Femur (tissue), 1 donor: ENCODE measurements at regions not wholly inside any gene's neighbourhood (a gene's known extent, or its start where the extent isn't known, plus 50 kb on each side); places are given as distances from the start of the nearest gene placed in this dataset.

Experiments used
- DNase-seq: peaks from one replicate; pipeline ENCODE4 v3.0.0-alpha.2; 2017

DNA sequence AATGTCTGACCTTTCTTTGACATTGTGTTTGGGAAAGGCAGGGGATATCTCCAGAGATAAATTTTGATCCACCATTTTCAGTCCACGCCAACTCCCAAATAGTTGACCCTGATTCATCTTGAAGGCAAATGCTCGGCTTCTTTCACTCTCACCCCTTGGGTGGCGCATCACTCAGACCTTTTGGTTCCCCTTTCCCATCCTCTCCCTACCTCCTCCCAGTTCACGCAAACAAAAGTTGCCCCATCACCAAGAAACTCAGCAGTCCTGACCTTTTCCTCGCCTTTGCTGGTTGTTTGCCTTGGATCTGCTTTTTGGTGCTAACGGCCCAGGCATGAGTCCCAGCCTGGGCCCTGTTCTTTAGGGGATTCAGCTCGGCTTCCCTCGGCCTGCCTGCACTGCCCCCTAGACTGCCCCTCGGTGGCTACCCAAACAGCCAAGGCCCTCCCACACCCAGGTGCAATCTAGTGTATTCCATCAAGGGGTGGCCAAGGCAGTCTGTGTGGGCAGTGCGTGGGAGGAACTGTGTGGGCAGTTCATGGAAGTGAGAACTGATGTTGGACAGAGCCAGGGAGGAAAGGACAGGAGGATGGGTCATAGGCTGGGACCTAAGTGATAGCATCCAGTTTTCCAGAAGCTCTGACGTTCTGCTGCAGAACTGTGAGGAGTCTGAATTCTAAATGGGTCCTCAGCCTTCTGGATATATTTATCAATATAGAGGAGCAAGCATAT, 255.7 kb downstream of the DLEU7 start:
- no peak for DNase-seq

DNA sequence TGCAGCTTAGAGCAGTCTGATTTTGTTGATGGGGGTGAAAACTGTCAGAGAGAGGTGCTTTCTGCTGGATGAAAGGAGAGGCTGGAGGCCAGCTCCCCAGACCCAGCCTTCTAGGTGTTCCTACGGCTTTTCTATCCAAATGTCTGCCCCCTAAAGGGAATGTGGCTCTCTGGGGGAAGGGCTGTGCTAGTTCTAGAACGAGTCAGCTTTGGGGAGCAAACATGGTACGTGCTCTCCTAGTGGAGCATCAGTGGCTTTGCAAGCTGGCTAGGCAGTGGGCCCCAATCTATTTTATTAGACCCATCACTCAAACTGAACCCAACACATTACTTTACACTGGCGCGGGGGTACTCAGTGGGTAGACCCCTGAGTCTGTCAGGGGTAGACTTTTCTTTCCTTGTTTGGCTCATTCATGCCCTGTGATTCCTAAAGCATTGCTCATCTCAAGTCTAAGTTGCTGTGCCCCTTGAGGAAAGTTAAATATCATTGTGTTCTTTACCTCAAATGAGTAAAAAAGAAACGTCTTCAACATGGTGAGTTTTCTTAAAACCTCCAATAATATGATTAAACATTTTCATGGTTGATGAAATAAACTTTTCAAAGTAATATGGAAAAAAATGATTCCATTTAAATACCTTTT, 254.9 kb downstream of the DLEU7 start:
- DNase-seq, result no peak

DNA sequence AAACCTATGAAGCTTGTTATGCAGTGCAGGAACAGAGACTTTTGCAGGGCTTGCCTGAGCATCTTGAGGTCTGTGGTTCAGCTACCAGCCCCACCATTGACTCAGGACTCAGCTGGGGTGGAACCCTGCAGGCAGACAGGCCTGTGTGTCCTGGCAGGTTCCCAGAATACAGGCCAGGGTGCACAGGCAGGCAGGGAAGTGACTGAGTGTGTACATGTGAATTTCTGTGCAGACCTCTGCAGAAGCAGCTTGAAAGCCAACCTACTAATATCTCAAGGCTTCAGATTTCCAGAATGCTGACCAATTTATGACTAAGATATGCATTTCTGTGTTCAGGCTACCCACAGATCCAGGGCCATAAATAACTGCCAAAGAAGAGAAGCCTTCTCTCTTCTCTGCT, 254.4 kb downstream of the DLEU7 start:
- peak; percentile 55 for DNase-seq

DNA sequence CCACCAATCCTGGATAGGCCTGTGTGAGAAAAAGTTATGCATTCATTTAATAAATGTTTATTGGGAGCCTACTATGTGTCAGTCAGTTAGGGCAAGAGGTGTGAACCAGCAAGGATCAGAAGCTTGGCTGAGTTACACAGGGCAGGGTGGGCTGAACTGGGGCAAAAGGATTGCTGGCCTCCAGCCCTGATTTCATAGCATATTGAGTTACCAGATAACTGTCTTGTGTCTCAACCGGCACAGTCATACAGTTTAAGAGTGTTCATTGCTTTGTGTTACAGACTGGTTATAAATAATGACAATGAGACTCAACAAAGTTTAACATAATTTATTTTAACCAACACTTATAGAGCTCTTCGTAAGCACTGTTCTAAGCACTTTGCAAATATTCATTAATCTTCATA, 253.8 kb downstream of the DLEU7 start:
- no peak for DNase-seq

DNA sequence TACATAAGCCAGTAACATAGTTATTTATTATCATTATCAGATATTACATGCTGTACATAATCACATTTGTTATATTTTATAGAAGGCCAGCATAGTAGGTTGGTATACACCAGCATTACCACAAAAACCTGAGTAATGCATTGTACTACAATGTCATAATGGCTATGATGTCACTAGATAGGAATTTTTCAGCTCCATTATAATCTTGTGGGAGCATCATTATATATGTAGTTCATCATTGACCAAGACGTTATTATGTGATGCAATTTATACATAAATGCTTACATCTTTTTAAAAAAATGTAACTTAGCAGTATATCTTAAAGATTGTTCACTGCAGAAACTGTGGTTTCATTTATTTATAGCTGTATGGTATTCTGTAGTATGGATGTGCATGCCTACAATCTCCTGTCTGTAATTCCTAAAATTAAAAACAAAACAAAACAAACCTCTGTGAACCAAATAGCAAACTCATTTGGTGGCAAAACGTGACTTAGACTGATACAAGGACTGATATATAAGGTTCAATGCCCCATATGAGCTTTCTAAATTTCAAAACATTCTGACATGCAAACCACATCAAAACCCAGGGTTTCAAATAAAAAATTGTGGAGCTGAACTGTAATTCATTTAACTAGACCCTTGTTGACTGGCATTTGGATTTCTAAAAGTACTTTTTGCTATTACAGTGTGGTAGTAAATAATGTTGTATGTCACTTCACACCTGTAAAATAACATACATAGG, 250.9 kb downstream of the DLEU7 start:
- DNase-seq, result no peak

DNA sequence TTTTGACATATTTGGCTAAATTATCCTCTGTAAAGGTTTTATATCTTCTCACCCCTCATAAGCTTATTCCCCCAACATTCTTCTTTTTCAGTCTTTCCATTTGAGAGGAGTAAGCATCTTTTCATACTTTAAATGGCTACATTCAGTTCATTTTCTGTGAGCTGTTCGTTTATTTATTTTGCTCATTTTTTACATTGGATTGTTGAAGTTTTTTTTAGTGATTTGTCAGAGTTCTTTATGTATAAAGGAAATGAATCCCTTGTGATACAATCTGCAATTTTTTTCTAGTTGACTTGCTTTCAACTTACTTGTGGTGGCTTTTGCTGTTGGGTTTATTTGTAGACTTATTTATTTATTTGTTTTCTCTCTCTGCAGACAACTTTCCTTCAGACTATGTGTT, 250.3 kb downstream of the DLEU7 start:
- DNase-seq, result no peak

DNA sequence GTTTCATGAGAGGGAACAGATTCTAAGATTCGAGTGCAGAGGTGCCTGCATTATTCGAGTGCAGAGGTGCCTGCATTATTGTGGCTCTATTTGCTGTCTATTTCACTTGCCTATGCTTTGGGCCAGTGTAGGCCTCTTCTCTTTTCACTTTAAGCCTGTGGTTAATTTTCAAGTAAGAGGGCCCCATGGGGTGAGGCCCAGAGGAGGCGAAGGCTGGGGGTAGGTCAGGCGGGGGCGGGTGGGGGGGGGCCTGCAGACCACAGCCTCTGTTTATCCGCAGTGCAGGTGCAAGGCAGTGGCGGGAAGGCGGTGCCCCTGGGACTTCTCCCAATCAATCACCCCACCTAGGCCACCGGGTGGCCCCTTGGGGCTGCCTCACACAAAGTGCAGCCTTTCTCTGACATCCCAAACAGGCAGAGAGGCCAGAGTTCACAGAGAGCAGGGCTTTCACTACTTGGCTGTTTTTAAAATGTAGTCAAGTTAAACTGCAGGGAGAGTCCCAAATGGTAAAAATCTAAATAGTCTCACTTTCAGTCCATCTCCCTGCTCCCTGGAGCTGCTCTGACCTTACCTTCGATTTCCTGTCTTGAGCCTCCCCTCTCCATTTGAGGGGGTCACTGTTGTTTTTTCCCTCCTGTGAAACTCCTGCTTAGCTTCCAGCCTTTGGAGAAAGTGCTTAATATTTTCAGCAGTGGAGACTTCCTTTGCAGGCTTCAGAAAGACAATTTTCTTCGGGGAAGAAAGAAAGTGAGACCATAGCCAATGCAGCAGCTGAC, 249.0 kb downstream of the DLEU7 start:
- DNase-seq, result no peak

DNA sequence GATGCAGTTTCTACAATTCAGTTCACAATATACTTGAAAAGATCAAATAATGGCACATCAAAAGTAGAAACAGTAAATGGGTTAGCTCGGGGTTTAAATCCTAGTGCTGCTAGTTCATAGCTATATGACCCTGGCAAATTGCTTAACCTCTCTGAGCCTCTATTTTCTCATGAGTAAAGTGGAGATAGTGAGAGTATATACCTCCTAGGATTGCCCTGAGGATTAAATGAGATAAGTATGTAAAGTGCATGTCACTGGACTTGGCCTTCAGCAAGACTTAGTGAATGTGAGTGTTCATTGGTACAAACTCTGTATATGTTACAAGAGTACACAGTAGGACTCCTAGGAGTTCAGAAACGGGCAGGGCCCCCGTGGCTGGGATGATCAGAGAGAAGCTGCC, 248.3 kb downstream of the DLEU7 start:
- no peak for DNase-seq

DNA sequence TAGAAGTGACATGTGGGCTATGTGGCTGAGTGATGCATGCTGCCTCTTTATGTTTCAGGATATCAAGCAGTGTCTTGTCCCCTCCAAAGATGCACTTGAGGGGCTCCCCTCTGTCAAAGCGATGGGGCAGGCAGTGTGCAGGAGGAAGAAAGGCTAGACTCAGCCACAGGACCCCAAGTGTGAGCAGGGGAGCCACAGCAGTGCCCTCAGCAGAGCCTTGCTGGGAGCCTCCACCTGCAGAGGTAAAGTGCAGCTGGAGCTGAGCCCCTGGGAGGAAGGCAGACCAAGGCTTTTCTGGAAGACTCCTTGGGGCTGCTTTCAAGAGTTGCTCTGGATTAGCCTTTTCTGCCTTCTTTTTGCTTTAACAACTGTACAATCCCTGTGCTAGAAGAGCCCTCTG, 247.3 kb downstream of the DLEU7 start:
- no peak for DNase-seq

DNA sequence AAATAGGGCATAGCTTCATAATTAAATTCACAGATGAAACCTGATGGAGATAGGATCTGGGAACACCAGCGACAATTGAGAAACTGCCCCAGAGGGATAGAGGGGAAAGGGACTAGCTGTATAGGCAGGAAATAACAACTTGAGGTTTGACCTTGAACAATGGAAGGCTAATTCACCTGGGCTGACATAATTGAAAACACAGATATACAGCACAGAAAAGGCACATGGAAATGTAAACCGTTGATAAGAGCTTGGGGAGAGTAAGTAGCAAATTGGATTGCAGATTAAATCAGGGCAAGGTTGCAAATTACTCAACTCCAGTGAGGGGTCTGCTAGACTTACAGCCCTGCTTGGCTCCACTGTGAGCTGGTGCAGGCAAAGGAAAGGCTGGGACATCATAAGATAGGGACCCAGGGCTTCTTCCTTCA, 246.7 kb downstream of the DLEU7 start:
- DNase-seq, result no peak

DNA sequence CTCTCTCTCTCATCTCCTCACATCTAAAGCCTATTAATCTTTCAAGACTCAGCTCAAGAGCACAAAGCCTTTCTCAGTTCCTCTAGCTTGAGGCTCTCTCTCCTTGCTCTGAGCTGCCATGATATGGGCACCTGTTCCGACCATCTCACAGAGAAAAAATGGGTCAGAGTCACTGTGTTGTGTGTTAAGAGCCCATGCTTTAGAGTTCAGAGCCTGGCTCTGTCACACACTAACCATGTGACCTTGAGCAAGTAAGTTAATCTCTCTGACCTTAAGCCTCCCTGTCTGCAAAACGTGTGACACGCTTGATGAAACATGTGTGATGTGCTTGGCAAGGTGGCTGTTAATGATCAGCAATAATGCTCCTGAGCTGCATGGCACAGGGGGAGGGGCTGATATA, 245.2 kb downstream of the DLEU7 start:
- DNase-seq, result no peak

DNA sequence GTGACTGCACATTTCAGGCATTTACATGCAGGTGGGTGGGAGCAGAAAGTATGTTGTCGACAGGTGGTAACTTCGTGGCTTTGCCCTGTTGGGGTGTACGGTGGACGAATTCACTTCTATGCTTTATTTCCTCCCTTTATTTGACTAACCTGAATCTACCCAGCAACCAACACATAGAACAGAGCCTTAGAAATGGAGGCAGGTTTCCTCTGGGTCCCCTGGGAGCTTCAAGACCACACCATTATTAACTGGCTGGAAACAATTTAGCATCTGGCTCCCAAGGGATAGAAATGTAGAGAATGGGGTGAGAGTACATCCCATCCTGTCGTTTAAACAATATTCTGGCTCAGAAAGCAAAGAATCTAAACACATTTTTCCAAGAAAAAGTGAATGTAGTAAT, 244.4 kb downstream of the DLEU7 start:
- no peak for DNase-seq

DNA sequence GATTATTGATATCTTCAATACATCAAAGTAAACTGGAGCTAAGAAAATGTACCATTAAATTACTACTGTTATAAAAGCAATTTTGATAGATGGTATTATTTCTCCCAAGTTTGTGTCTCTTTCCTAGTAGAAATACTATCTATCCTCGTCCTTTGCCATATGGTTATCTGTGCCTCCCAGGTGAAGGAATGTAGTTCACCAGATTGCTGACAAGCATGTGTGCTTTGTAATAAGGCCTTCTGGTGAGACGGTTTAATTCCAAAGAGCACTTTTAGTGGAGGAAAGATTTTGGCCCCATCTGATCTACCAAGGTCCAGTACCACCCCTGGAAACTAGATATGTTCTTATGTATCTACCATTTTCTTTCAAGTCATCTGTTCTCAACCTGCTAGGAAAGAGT, 243.6 kb downstream of the DLEU7 start:
- no peak for DNase-seq

DNA sequence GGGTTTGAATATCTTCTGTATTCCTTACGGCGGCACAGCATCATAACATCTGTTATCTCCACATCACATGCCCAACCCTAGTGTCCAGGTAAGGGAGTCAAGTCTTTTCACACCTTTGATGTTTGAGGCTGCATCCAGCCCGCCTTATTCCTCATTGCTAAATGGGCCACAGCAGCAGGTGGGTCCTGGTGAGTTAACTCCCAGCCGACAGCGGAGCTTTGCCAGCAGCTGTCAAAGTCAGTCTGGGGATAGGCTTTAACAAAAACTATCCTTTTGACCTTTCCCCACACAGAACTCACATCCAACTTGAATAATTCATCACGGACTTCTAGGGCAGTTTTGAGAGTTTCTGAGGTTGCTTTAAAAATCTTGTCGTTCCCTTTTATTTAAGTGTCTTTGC, 235.1 kb downstream of the DLEU7 start:
- peak; percentile 64 for DNase-seq

DNA sequence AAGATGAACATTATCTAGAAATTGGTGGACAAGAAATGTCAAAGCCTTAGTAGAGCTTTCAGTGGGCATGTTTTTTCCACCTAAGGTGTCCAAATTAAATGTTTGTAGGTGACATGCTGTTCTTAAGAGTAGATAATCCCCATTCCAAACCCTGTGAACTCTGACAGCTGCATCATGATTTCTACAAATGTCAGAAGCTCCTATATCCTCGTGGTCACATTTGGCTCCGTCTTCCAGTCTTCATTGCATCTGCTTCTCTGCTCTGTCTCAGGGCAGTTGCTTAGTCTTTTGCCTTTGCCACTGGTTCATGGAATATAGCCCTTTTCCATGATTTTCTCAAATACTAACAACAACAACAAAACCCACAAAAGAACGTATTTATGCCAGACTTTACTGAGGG, 234.5 kb downstream of the DLEU7 start:
- no peak for DNase-seq

DNA sequence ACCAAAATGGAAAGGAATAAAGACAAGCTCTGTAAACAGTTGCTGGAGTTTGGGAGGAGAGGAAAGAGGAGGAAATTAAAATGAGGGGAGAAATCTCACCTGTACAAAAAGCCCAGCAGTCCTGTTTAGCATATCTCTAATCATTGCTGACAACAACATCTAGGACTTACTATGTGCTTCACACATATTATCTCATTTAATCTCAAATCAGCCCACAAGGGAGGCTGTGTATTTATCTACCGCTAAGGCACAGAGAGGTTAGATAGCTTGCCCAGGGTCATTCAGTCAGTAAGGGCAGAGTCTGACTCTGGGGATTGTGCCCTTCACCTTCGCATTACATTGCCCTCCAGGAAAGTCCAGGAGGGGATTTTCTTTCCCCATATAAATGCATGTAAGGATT, 233.3 kb downstream of the DLEU7 start:
- DNase-seq, result no peak

DNA sequence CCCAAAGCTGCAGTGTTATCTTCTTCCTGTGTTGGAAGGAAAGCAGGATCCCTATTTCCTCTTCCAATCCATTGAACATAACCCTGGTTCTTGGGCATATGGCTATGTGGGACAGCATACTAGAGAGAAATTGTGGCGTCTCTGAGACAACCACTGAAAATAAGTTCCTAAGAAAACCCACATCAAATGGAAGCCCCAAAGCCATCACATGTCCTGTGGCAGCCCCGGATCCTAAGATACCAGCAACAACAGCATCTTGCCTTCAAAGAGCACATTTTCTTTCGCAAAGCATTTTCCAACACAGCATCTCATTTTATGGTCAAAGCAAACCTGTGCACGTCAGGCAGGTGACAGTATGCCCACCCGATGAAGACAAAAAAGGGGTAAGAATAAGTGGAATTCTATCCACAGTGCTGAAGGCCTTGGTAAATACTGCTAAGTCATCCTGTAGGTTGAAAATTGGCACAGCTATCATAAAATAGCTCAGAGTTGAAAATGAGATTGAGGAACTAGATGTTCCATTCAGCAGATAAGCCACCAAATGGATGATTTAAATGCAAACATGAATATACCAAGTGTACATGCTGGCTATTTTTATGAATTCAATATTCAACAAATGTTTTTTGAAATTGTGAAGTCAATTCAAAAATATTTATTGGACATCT, 232.2 kb downstream of the DLEU7 start:
- DNase-seq, result no peak

DNA sequence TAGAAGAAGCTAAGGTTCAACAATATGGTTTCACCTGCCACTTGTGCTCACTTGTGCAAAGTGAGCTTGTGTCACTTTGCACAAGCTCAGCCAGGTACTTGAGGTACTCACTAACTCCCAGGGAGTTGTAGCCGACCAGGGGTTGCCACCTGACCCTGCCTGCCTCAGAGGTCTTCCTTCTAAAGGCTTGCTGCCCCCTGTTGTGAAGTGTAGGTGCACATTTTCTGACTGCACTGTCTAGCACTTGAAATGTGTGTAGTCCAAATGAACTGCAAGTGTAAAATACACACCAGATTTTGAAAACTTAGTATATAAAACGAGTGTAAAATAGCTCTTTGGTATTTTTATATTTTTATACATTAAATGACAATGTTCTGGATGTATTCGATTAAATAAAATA, 230.8 kb downstream of the DLEU7 start:
- no peak for DNase-seq

DNA sequence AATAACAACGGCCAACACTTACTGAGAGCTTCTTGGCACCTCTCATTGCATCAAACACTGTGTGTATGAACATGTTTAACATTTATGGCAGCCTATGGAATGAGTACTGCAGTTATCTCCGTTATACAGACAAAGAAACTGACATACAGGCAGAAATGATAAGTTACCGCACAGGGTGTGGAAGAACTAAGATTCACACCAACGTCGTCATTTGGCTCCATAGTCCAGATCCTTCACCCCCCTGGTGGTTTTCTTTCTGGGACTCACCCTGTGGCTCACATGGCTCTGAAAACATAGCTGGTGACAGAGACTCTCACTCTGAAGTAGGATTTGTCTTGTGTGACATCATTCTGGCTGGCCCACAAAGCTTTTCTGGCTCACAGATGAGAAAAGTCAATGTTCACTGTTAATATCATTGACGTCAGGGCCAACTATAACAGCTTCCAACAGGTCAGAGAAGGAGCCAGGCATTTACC, 230.1 kb downstream of the DLEU7 start:
- DNase-seq, result peak; percentile 46

DNA sequence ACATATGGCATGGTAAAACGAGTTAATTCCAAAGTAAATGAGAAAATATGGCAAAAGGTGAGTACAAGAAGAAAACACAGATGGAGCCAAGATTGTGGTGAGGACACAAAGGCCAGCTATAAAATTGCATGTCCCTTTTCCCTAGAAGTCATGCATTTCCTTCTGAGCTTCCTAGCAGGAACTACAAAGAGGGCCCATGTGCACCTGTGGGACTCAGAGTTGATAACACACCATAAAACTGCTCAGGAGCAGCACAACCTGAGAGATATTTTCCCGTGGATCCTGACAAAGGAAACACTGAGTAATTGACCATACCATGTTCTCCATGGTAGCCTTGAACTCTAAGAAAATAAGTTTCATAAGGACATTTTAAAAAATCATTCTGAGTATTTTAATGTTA, 228.3 kb downstream of the DLEU7 start:
- DNase-seq, result no peak

DNA sequence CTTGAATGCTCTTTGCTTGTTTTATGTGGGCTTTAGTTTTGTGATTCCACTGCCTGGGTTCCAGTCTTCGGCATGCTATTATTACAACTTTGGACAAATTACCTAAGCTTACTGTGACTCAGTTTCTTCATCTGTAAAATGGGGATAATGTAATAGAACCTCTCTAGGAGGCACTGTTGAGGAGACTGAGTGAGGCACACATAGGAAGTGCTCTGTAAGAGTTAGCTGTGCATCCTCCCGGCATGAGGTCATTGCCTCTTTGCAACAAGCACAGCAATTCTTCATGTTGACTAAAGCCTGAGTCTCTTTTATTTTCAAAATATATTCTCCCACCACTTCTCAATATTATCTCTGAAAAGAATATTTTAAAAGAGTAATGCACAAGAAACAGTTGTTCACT, 227.4 kb downstream of the DLEU7 start:
- DNase-seq, result no peak

DNA sequence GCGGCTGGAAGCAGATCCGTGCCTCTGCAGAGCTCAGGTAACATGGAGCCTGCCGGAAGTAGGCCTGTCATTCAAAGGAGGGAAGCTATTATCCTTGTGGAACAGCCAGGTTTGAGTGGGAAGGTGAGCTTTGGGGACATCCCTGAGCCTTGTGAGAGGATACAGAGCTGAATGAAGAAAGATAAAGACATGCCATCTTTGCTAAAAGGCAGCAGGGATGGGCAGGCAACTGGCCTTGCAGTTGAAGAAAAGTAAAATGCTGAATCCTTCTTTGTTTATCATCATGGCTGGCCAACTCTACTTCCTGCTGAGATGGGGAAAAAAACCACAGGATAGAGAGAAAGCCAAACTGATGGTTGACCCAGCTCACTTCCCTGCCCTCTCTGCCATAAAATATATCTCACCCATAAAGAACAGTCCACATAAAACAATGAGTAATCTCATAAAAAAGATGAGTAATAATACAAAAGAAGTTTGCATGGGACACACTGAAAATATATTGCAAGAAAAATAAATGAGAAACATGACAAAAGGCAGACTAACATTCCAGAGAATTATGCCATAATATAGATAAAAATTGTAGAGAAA, 226.3 kb downstream of the DLEU7 start:
- no peak for DNase-seq
